ENCODE measurements at regions not wholly inside any gene's neighbourhood (a gene's known extent, or its start where the extent isn't known, plus 50 kb on each side); places are given as distances from the start of the nearest gene placed in this dataset.

DNA sequence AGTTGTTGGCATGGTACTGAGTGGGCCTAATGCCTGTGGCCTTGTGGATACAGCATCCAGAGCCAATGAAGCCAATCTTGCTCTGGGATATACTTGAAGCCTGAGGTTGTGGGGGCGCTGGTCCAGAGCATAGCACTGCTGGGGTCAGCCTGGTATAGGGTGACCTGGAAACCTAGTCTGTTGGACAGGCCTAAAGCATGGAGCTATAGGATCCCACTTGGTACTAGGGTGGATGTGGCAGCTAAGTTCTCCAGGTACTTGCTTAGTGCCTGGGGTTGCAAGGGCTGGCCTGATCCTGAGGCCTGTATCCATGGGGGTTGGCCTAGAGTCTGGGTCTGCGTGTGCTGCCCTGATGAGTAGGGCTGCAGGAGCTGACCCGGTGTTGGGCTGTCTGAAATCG is 1168.2 kb upstream of the C9orf72 start:
- in situ Hi-C loops (cut with MboI; ENCODE audit: low sequenced_read_pairs) = no loop called here
- H3K4me3 ChIP-seq (ENCODE audit: insufficient read depth, low read depth, low read length) = no peak overlapping the region
- no peak overlapping the region for H2AK5ac ChIP-seq (ENCODE audit: low read depth, low read length)
- H2AK9ac ChIP-seq (replicated peaks; ENCODE audit: low read depth, low read length, poor library complexity) = no peak overlapping the region
- H3K27ac ChIP-seq (ENCODE audit: insufficient read depth, low read length) = no peak overlapping the region
- H2BK20ac ChIP-seq (ENCODE audit: low read depth, low read length) = no peak overlapping the region
- no peak overlapping the region for H3K23ac ChIP-seq (ENCODE audit: low read depth, low read length)
- no peak overlapping the region for H3K18ac ChIP-seq (ENCODE audit: low read depth, low read length)
- no peaks in the 10 kb centered on the region for H3K36me3 ChIP-seq (ENCODE audit: control insufficient read depth, insufficient read depth, low read length)
- no peaks in the 10 kb centered on the region for H3K79me1 ChIP-seq (ENCODE audit: low read depth in 1 of 2, low read length in 2 of 2)
- no peak overlapping the region for H3K56ac ChIP-seq (ENCODE audit: extremely low read depth, insufficient read depth, low read length)
- TF ChIP-seq MXI1 (IDR thresholded peaks at IDR 0.05; ENCODE audit: borderline replicate concordance, low read depth, low read length) (no peak), RFX5 (IDR thresholded peaks at IDR 0.05; ENCODE audit: low read depth, low read length) (no peak), MAFK (IDR thresholded peaks at IDR 0.05; ENCODE audit: low read depth, low read length) (no peak), CHD1 (IDR thresholded peaks at IDR 0.05; ENCODE audit: low read depth, low read length) (no peak), NFE2L2 (IDR thresholded peaks at IDR 0.05; ENCODE audit: low read depth, low read length) (no peak), RAD21 (IDR thresholded peaks at IDR 0.05; ENCODE audit: low read length) (no peak), RCOR1 (IDR thresholded peaks at IDR 0.05; ENCODE audit: insufficient replicate concordance, low read length) (no peak), MAZ (IDR thresholded peaks at IDR 0.05; ENCODE audit: borderline replicate concordance, low read depth, low read length) (no peak), CEBPB (IDR thresholded peaks at IDR 0.05; ENCODE audit: low read depth, low read length) (no peak)
- TF ChIP-seq, protein P1, sequence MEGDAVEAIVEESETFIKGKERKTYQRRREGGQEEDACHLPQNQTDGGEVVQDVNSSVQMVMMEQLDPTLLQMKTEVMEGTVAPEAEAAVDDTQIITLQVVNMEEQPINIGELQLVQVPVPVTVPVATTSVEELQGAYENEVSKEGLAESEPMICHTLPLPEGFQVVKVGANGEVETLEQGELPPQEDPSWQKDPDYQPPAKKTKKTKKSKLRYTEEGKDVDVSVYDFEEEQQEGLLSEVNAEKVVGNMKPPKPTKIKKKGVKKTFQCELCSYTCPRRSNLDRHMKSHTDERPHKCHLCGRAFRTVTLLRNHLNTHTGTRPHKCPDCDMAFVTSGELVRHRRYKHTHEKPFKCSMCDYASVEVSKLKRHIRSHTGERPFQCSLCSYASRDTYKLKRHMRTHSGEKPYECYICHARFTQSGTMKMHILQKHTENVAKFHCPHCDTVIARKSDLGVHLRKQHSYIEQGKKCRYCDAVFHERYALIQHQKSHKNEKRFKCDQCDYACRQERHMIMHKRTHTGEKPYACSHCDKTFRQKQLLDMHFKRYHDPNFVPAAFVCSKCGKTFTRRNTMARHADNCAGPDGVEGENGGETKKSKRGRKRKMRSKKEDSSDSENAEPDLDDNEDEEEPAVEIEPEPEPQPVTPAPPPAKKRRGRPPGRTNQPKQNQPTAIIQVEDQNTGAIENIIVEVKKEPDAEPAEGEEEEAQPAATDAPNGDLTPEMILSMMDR (conservative IDR thresholded peaks at IDR 0.05; ENCODE audit: low read depth, low read length) = no peak
- TF ChIP-seq, protein P2, sequence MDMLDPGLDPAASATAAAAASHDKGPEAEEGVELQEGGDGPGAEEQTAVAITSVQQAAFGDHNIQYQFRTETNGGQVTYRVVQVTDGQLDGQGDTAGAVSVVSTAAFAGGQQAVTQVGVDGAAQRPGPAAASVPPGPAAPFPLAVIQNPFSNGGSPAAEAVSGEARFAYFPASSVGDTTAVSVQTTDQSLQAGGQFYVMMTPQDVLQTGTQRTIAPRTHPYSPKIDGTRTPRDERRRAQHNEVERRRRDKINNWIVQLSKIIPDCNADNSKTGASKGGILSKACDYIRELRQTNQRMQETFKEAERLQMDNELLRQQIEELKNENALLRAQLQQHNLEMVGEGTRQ (IDR thresholded peaks at IDR 0.05; ENCODE audit: low read depth, low read length) = no peak
- no peaks in the 10 kb centered on the region for H4K20me1 ChIP-seq (ENCODE audit: insufficient read depth, low read length)
- H2BK120ac ChIP-seq (ENCODE audit: low read depth, low read length) = no peak overlapping the region
- no peak overlapping the region for H2BK5ac ChIP-seq (ENCODE audit: low read depth, low read length, poor library complexity, severe bottlenecking)
- no peaks in the 10 kb centered on the region for H3K4me1 ChIP-seq (ENCODE audit: control insufficient read depth, insufficient read depth, low read length)
- H2BK15ac ChIP-seq (ENCODE audit: low read depth, low read length) = no peak overlapping the region
- 27% methylated on average over 2 of the region's 4 CpGs; no CpG with 5 or more reads in 1 of the 2 experiments for WGBS, 2 experiments (ENCODE audit: extremely low coverage in 2 of 2, insufficient read length in 1 of 2)
- ATAC-seq (ENCODE audit: low read depth) = no peak
- H3K4me2 ChIP-seq (ENCODE audit: low read depth, low read length) = no peak overlapping the region
- no peak overlapping the region for H4K8ac ChIP-seq (ENCODE audit: low read depth in 2 of 2, low read length in 2 of 2)
- dilution Hi-C loops (cut with HindIII; ENCODE audit: low sequenced_read_pairs, unreplicated experiment) = no loop called here
- no peak overlapping the region for H3K9ac ChIP-seq (ENCODE audit: low read depth, low read length)
- DNase-seq = no peak
- intact Hi-C loops (cut with micrococcal nuclease) = no loop called here
- H2AFZ ChIP-seq (replicated peaks; ENCODE audit: low read length, poor library complexity) = no peak overlapping the region
- no peak overlapping the region for H4K5ac ChIP-seq (ENCODE audit: low read depth, low read length)
- POLR2A ChIA-PET (ENCODE audit: unreplicated experiment) = no interaction called here
- H3K9me1 ChIP-seq (ENCODE audit: insufficient read depth, low read length) = no peaks in the 10 kb centered on the region
- no peak overlapping the region for H3K4ac ChIP-seq (ENCODE audit: low read depth, low read length)
- no peak overlapping the region for H4K91ac ChIP-seq (ENCODE audit: insufficient read depth, low read depth, low read length)
- no peaks in the 10 kb centered on the region for H3K27me3 ChIP-seq (ENCODE audit: control insufficient read depth, insufficient read depth, low read length)
- no TSS peak for BruUV-seq (replicated peaks)
- H3K14ac ChIP-seq (replicated peaks; ENCODE audit: low read depth, low read length) = no peak overlapping the region
- CTCF ChIA-PET = no interaction called here
- H3K9me3 ChIP-seq (ENCODE audit: control insufficient read depth, insufficient read depth, low read length) = peaks cover 11% of the 10 kb centered on the region
